Astrocyte of the cerebellum (primary cell): ENCODE measurements at regions not wholly inside any gene's neighbourhood (a gene's known extent, or its start where the extent isn't known, plus 50 kb on each side); places are given as distances from the start of the nearest gene placed in this dataset.
"Not testable (repeated sequence)": the region's sequence is repeated elsewhere in the genome, so short reads cannot be mapped to it uniquely, and the experiment has no call there.

Experiments
- DNase-seq: peaks from one replicate; pipeline ENCODE4 v3.0.0-alpha.2; 2011; ENCODE audit warnings: low read depth
- H3K4me3 ChIP-seq: 2 replicates; pipeline ENCODE4 v1.5.1; 2011; ENCODE audit warnings: mild to moderate bottlenecking, low read depth, low read length, moderate library complexity
- in situ Hi-C: cut with HindIII; loops from 2 replicates; pipeline ENCODE4 v1.10.0; 2017; ENCODE audit warnings: low sequenced_read_pairs
- TF ChIP-seq, protein P1 (sequence below): IDR thresholded peaks from 2 replicates; pipeline ENCODE4 v1.5.1; 2012; ENCODE audit warnings: low read length, low read depth, moderate library complexity, mild to moderate bottlenecking; ENCODE audit errors: missing control alignments

DNA sequence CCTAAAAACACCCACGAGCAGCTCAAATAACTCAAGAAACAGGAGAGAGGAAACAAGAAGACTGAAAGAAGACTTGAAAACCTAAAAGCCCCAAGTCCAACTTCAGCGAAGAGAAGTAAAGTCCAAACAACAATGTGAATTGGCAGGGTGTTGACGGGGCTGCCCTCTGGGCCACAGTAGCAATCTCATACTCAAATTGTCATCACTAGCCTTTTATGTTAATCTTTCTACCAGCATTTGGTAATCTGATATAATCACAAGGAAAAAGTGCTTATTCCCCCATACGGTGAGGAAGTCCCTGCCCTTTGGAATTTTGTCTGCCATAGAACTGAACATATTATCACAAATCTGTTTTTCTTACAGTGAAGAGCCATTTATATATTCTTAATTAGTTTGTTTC lies 51.5 kb upstream of the IFNE start:
- no peak for DNase-seq
- in situ Hi-C loops = no loop called here
- TF ChIP-seq, protein P1, sequence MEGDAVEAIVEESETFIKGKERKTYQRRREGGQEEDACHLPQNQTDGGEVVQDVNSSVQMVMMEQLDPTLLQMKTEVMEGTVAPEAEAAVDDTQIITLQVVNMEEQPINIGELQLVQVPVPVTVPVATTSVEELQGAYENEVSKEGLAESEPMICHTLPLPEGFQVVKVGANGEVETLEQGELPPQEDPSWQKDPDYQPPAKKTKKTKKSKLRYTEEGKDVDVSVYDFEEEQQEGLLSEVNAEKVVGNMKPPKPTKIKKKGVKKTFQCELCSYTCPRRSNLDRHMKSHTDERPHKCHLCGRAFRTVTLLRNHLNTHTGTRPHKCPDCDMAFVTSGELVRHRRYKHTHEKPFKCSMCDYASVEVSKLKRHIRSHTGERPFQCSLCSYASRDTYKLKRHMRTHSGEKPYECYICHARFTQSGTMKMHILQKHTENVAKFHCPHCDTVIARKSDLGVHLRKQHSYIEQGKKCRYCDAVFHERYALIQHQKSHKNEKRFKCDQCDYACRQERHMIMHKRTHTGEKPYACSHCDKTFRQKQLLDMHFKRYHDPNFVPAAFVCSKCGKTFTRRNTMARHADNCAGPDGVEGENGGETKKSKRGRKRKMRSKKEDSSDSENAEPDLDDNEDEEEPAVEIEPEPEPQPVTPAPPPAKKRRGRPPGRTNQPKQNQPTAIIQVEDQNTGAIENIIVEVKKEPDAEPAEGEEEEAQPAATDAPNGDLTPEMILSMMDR = no peak

DNA sequence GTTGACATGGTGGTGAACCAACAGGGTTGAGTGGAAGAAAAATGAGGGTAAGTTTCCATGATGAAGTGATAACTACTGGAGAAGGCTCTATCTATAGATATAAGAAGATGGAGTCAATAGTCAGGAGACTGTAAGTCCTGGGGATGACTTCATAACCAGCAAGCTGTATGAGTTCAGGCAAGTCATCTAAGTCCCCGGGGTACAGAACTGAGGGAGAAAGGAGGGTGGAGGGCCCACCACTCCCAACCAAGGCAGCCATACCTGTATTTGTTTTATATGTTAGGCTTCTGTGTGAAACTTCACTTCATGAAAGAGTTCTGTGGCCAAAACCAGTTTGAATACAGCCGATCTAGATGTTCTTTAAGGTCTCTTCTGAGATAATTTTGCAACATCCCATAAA lies 53.3 kb upstream of the IFNE start:
- in situ Hi-C loops = no loop called here
- TF ChIP-seq, protein P1 = no peak
- H3K4me3 ChIP-seq = no peak overlapping the region
- DNase-seq = no peak

More for the DNA sequence above, 51.5 kb upstream of the IFNE start:
- no peak overlapping the region for H3K4me3 ChIP-seq

DNA sequence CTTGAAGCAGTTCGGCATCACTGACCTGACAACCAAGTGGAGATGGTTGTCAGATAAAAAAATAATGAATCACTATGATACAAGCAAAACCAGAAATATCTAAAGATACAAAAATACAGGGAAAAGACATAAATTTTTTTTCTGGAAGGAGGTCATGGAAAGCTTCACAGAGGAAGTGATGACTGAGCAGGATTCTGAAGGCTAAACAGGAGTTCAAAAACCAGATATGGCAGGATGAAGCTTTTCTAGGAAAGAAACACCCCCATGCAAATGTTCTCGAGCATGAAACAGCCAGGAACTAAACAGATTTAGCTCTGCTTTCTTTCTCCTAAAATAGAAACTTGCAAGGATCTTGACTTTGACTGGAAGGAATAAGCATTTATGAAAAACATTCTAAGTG lies 60.7 kb upstream of the IFNE start:
- no peak for DNase-seq
- TF ChIP-seq, protein P1 = no peak
- no peak overlapping the region for H3K4me3 ChIP-seq
- in situ Hi-C loops = no loop called here

DNA sequence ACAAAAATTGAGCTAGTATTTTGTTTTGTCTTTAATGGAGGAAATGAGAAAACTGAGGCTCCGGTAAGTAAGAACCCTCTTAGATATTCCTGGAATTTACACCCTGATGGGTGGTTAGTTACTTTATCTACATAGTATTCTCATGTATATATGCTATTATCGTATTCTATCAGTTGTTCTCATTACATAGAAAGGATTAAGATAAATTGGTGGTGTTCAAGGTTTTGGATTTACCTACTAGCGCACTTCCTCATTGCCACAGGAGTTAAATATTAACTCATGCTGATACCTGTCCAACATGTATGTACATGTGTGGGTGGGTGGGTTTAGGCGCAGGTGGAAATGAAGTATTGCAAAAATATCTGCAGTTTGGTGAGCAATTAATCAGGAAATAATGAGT lies 61.1 kb upstream of the IFNE start:
- DNase-seq = no peak
- H3K4me3 ChIP-seq = no peak overlapping the region
- TF ChIP-seq, protein P1 = no peak
- in situ Hi-C loops = no loop called here

DNA sequence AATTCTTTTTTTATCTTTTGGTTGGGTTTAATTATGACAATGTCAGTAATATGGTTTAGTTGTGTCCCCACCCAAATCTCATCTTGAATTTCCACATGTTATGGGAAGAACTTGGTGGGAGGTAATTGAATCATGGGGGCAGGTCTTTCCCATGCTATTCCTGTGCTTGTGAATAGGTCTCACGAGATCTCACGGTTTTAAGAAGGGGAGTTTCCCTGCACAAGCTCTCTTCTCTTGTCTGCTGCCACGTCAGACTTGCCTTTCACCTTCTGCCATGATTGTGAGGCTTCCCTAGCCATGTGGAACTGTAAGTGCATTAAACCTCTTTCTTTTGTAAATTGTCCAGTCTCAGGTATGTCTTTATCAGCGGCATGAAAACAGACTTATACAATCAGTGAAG lies 61.7 kb upstream of the IFNE start:
- H3K4me3 ChIP-seq, in situ Hi-C loops, DNase-seq: not testable (repeated sequence)

DNA sequence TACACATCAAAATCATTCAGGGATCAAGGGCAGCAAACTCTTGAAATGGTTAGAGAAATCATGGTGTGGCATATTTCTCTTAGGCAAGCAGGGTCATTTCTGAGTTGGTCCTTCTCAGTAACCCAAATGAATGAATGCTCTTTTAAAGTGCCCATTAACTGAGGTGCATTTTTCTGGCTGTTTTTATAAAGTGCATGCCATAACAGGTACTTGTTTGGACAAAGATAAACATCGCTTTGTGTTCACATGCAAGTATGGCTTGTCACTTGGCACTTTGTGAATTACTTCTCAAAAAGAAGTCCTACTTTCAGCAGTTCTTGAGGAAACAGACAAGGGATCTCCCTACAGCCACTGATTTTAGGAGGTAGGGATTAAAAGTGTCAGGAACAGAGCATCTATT lies 64.8 kb upstream of the IFNE start:
- TF ChIP-seq, protein P1 = no peak
- no peak for DNase-seq
- no peak overlapping the region for H3K4me3 ChIP-seq
- in situ Hi-C loops = no loop called here

DNA sequence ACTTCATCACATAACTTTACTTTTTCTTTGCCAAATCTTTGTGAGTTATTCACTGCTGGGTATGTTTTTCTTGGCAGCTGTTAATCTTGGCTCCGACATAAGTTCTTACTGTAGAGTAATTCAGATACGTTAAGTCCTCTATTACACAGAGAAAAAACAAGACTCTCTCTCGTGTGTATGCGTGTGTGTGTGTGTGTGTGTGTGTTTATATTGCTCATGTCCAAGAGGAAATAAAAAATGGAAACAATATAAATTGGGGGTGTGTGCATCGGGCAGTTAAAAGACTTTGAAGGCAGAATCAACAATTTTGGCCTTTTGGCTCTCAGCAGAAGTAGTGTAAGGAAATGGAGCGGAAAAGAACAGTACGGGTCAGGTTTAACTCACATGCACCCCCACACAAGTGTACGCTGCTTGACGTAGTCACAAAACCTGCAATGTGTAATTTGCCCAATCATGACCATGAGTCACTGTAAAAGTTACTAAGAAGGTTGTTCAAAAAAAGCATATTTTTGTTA lies 67.2 kb upstream of the IFNE start:
- no peak overlapping the region for H3K4me3 ChIP-seq
- DNase-seq = peak; percentile 98
- in situ Hi-C loops = no loop called here
- TF ChIP-seq, protein P1 = no peak
